Transverse colon (tissue), 4 donors: ENCODE measurements at regions not wholly inside any gene's neighbourhood (a gene's known extent, or its start where the extent isn't known, plus 50 kb on each side); places are given as distances from the start of the nearest gene placed in this dataset.

ENCODE experiments used
- CTCF ChIP-seq, 5 experiments: fragments of 200-600 bp in 3 of 5; fragments of 450-650 bp in 2 of 5; sonication (generic) in 3 of 5; IDR thresholded peaks; 1 replicate in 2 of 5; 2 replicates in 3 of 5; pipeline ENCODE4 v1.5.1; 2016 to 2017; ENCODE audit warnings: antibody characterized with exemption in 5 of 5, inconsistent platforms in 3 of 5, mild to moderate bottlenecking in 2 of 5, moderate library complexity in 1 of 5
- EP300 ChIP-seq: sonication (generic); formaldehyde crosslinking; IDR thresholded peaks from one replicate; pipeline ENCODE4 v1.6.1; 2017; ENCODE audit warnings: antibody characterized with exemption, low read depth
- POLR2A ChIP-seq: fragments of 450-650 bp; IDR thresholded peaks from one replicate; pipeline ENCODE4 v1.6.1; 2016; ENCODE audit warnings: antibody characterized with exemption, mild to moderate bottlenecking, moderate library complexity
- POLR2AphosphoS5 ChIP-seq, 3 donors: sonication (generic); formaldehyde crosslinking; IDR thresholded peaks; one replicate each; pipeline ENCODE4 v1.6.1; 2016; ENCODE audit warnings: antibody characterized with exemption in 3 of 3

GRCh38 chr15:95864467-95864886 is 466.0 kb upstream of the NR2F2 start:
- TF ChIP-seq CTCF (IDR thresholded peaks at IDR 0.05) (no peak), POLR2A (no peak), POLR2AphosphoS5 (IDR thresholded peaks at IDR 0.05) (peak in 1 of 3 donors; percentile 29), EP300 (no peak)
